GM12864 (cell line): ENCODE measurements at regions not wholly inside any gene's neighbourhood (a gene's known extent, or its start where the extent isn't known, plus 50 kb on each side); places are given as distances from the start of the nearest gene placed in this dataset.

ENCODE experiments used
- DNase-seq: peaks from one replicate; pipeline ENCODE4 v3.0.0-alpha.2; 2011; ENCODE audit warnings: low read depth
- H3K4me3 ChIP-seq: 2 replicates; pipeline ENCODE4 v1.5.1; 2011; ENCODE audit warnings: mild to moderate bottlenecking, low read depth, low read length, control low read depth
- TF ChIP-seq, protein P1 (sequence below): IDR thresholded peaks from 2 replicates; pipeline ENCODE4 v1.5.1; 2011; ENCODE audit warnings: low read depth, mild to moderate bottlenecking, moderate library complexity, low read length, control low read depth, inconsistent platforms; ENCODE audit errors: missing control alignments

DNA sequence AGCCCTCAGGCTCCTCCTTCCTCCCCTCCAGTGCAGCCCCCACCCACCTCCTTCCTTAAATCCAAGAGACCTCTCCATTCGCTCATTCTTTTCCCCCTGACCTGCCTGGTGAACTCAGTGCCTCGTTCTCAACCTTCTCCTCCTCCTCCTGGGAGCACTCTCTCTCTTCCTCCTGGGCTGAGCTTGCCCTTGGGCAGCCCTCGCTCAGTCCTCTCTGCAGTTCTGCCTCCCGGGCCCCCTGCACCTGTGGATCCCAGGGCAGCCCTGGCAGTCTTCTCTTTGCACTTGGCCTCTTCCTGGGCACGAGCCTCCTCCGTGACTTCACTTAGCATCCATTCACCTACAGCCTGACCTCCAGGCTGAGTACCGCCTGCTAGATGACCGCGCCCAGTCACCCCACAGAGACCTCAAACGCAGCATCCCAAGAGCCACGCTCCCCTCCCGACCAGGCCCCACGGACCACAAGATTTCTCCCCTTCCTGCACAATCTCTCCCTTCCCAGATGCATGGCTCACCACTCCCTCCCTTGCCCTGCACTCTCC lies 58.9 kb upstream of the ID2 start:
- H3K4me3 ChIP-seq = no peak overlapping the region
- no peak for DNase-seq
- TF ChIP-seq, protein P1, sequence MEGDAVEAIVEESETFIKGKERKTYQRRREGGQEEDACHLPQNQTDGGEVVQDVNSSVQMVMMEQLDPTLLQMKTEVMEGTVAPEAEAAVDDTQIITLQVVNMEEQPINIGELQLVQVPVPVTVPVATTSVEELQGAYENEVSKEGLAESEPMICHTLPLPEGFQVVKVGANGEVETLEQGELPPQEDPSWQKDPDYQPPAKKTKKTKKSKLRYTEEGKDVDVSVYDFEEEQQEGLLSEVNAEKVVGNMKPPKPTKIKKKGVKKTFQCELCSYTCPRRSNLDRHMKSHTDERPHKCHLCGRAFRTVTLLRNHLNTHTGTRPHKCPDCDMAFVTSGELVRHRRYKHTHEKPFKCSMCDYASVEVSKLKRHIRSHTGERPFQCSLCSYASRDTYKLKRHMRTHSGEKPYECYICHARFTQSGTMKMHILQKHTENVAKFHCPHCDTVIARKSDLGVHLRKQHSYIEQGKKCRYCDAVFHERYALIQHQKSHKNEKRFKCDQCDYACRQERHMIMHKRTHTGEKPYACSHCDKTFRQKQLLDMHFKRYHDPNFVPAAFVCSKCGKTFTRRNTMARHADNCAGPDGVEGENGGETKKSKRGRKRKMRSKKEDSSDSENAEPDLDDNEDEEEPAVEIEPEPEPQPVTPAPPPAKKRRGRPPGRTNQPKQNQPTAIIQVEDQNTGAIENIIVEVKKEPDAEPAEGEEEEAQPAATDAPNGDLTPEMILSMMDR = no peak

DNA sequence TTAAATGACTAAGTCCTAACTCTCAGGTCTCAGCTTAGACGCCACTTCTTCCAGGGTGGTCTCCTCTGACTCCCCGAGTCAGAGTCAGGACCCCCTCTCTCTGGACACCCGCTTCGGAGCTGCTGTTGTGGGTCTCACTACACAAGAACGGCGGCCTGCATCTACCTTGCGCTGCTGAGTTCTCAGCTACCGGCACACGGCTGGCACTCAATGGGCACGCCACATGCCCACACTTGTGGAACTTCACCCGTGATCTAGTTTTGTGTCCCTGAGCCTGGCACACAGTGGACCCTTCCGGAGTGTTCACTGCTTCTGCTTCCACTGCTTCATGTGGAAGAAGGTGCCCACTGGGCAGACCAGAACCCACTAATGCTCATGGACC lies 58.3 kb upstream of the ID2 start:
- TF ChIP-seq, protein P1 = no peak
- DNase-seq = no peak
- no peak overlapping the region for H3K4me3 ChIP-seq

DNA sequence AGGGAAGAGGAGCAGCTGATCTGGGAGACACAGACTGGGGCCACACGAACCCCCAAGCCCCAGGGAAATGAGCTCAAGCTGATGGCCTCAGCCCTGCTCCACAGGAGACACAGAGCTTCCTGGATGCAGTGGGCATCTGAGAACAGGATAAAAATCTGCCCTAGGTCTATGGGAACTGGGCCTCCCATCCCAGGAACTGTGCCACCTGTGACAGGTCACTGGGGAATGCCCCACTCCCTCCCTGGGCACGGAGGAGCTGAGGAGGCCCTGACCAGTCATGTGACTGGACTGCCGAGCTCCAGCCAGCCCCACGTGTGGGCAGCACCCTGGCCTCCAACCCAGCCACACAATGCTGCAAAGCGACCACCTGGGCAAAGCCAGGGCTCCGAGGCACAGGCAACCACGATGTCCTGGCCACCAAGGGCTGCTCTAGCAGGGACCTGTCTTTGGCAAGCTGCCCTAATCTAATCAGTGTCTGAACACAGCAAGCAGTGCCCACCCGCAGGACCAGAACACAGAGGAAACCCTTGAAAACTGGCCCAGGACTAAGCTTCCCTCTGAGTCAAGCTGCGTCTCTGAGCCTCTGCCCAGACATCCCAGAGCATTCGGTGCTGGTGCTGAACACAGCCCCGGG lies 57.8 kb upstream of the ID2 start:
- DNase-seq = no peak
- H3K4me3 ChIP-seq = no peak overlapping the region
- TF ChIP-seq, protein P1 = no peak

DNA sequence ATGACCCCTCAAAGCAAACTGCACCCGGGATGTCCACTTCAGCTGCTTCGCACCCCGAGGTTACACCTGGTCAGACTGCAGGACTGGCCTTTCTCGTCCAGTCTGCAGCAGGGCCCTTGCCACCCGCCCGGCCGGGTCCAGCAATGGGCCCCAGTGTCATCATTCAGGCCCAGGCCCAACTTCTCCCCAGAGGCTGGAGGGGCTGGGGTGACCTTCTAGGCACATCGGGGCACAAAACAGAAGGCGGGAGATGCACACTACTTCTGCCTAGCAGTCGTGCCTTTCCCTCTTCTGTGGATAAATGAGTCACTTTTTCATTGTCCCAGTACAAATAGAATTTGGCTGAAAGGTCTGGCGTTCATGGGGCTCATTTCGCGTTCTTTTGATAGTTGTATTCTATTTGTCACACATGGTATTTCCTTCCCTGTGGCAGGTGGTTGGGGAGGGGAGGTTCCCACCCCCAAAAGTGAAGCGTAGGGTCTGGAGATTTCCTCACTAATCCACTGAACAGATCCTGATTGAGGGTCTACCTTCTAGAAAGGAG lies 56.9 kb upstream of the ID2 start:
- no peak for DNase-seq
- TF ChIP-seq, protein P1 = no peak
- H3K4me3 ChIP-seq = no peak overlapping the region

DNA sequence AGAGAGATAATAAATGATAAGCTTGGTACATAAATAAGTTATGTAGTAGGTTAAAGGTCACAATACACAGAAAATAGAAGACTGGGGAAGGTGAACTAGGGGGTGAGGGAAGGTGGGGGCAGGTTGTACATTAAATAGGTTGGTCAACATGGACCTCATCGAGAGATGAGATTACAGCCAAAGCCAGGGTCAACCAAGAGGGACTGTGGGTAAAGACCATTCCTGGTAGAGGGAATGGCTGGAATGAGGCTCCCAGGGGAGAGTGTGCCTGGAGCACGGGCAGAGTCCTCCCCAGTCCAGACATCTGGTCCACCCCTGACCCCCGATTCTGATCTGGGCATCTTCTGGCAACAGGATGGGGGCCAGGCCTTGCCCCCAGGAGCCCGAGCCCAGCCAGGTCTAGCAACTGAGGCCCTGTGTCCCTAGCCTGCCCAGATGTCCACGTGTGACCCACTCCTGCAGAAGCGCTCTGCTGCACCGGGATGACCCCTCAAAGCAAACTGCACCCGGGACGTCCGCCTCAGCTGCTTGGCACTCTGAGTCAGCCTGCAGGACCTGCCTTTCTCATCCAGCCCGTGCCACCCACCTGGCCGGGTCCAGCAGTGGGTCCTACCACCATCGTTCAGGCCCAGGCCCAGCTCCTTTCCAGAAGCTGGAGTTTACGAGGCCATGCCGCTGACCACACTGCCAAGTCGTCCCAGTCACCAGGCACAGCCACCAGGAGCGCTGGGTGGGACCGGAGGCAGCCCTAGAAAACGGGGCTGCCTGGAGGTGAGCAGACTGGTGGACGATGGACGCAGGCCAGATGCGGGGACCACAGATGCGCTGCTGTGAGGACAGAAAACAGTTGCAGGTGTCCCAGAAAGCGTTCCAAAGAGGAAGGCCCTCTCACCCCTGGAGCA lies 56.2 kb upstream of the ID2 start:
- H3K4me3 ChIP-seq = no peak overlapping the region
- TF ChIP-seq, protein P1 = no peak
- no peak for DNase-seq

DNA sequence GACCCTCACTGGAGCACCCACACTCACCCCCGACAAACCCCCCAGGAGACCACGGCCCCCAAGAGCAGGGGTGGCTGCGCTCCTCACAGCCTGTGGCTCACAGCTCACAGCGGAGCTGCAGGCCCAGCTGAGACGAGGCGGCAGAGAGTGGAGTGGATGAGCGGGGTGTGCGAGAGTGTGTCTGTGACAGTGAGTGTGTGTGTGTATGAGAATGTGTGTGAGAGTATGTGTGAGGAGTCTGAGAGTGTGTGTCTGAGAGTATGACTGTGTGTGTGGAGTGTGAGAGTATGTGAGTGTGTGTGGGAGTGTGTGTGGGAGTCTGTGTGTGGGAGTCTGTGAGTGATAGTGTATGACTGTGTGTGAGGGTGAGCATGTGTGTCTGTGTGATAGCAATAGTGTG lies 55.3 kb upstream of the ID2 start:
- TF ChIP-seq, protein P1 = no peak
- DNase-seq = no peak
- H3K4me3 ChIP-seq = no peak overlapping the region
